OCI-LY3 (cell line): ENCODE measurements at regions not wholly inside any gene's neighbourhood (a gene's known extent, or its start where the extent isn't known, plus 50 kb on each side); places are given as distances from the start of the nearest gene placed in this dataset.

Experiments used
- CTCF ChIP-seq: fragments of 200-600, 300-600 bp; sonication (generic); IDR thresholded peaks from 2 replicates; pipeline ENCODE4 v1.5.1; 2014; ENCODE audit warnings: antibody characterized with exemption, low read length, low read depth
- EZH2phosphoT487 ChIP-seq: fragments of 200-600 bp; shearing (Covaris generic); IDR thresholded peaks from 2 replicates; pipeline ENCODE4 v1.6.1; 2018; ENCODE audit warnings: antibody characterized with exemption, mixed run types, low read depth

- TF ChIP-seq CTCF (no peak), EZH2phosphoT487 (no peak)
These were observed 338.7 kb downstream of the FBXW7 start for GRCh38 chr4:152197211-152197610.
